Endothelial cell (in vitro differentiated cells): ENCODE measurements at regions not wholly inside any gene's neighbourhood (a gene's known extent, or its start where the extent isn't known, plus 50 kb on each side); places are given as distances from the start of the nearest gene placed in this dataset.
"Not testable (repeated sequence)": the region's sequence is repeated elsewhere in the genome, so short reads cannot be mapped to it uniquely, and the experiment has no call there.

Experiments used
- DNase-seq: peaks from one replicate; pipeline ENCODE4 v3.0.0; 2021; ENCODE audit warnings: low spot score
- H3K27ac Mint-ChIP-seq: one replicate; pipeline ENCODE4 v1.8.0; 2021; ENCODE audit warnings: mixed read lengths, inconsistent platforms; ENCODE audit not compliant: unreplicated experiment
- H3K27me3 Mint-ChIP-seq: one replicate; pipeline ENCODE4 v1.8.0; 2021; ENCODE audit warnings: mild to moderate bottlenecking, moderate library complexity, mixed read lengths, inconsistent platforms; ENCODE audit not compliant: unreplicated experiment
- H3K36me3 Mint-ChIP-seq: one replicate; pipeline ENCODE4 v1.8.0; 2021; ENCODE audit warnings: mild to moderate bottlenecking, low read depth, mixed read lengths, inconsistent platforms; ENCODE audit not compliant: unreplicated experiment
- H3K4me1 Mint-ChIP-seq: one replicate; pipeline ENCODE4 v1.8.0; 2021; ENCODE audit warnings: mild to moderate bottlenecking, mixed read lengths, inconsistent platforms; ENCODE audit not compliant: unreplicated experiment
- H3K4me3 Mint-ChIP-seq: one replicate; pipeline ENCODE4 v1.8.0; 2021; ENCODE audit warnings: mild to moderate bottlenecking, mixed read lengths, inconsistent platforms; ENCODE audit not compliant: unreplicated experiment
- H3K9me3 Mint-ChIP-seq: one replicate; pipeline ENCODE4 v1.8.0; 2021; ENCODE audit warnings: mixed read lengths, inconsistent platforms; ENCODE audit not compliant: unreplicated experiment
- TF ChIP-seq, protein P1 (sequence below): fragments of 200-600 bp; sonication (generic); IDR thresholded peaks from one replicate; pipeline ENCODE4 v1.5.0; 2021; ENCODE audit warnings: antibody characterized with exemption; ENCODE audit not compliant: unreplicated experiment

DNA sequence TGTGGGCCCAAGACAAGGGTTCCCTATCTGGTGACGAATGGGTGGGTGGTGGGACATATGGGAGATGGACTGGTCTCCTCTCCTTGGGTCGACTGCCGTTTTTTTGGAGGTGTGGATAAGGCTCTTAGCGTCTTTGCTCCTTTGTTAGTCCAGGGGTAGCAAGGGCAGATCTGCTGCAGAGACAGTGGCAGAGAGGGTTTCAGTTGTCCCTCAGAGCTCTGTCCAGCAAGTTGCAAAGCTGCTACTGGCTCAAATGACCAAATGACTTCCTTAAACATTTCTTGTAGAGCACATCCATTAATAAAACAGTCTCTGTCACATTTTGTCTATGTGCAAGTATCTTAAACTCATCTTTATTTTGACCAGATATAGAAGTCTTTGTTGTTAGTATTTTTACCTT lies 508.0 kb upstream of the ADGRB3 start:
- no peak overlapping the region for H3K27ac Mint-ChIP-seq

DNA sequence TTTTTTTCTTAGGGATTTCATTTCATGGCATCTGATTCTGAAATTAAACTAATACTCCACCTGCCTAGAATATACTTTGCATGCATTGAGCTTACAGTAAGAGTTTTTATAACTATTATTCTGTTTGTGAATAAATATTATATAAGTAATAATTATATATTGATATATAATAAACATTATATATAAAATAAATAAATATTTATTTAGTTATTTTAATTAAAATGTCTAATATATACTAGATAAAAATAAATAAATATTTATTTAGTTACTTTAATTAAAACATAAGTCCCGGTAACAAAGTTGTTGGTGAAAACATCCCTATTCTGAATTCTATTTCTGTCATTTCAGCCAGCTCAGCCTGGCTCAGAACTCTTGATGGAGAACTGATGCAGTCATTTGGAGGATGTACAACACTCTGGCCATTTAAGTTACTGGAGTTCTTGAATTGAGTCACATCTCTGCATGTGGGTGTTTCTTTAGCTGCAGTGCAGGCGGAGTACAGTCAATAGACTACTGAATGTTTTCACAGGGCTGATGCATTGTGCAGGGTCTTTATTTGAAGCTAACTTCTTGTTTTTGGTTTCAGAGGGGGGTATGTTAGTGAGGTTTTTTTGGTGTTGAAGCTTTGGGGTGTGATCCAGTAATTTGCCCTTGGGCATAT lies 508.9 kb upstream of the ADGRB3 start:
- Mint-ChIP-seq H3K27ac (no peak overlapping the region), H3K9me3 (peaks cover under 1% of the 10 kb centered on the region), H3K4me1 (no peaks in the 10 kb centered on the region), H3K27me3 (no peaks in the 10 kb centered on the region), H3K36me3 (no peaks in the 10 kb centered on the region), H3K4me3 (no peak overlapping the region)
- no peak for DNase-seq
- TF ChIP-seq, protein P1, sequence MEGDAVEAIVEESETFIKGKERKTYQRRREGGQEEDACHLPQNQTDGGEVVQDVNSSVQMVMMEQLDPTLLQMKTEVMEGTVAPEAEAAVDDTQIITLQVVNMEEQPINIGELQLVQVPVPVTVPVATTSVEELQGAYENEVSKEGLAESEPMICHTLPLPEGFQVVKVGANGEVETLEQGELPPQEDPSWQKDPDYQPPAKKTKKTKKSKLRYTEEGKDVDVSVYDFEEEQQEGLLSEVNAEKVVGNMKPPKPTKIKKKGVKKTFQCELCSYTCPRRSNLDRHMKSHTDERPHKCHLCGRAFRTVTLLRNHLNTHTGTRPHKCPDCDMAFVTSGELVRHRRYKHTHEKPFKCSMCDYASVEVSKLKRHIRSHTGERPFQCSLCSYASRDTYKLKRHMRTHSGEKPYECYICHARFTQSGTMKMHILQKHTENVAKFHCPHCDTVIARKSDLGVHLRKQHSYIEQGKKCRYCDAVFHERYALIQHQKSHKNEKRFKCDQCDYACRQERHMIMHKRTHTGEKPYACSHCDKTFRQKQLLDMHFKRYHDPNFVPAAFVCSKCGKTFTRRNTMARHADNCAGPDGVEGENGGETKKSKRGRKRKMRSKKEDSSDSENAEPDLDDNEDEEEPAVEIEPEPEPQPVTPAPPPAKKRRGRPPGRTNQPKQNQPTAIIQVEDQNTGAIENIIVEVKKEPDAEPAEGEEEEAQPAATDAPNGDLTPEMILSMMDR: no peak

More for the DNA sequence above, 508.0 kb upstream of the ADGRB3 start:
- TF ChIP-seq, protein P1: no peak
- H3K4me3 Mint-ChIP-seq: no peak overlapping the region
- no peak for DNase-seq
- no peaks in the 10 kb centered on the region for H3K36me3 Mint-ChIP-seq
- H3K9me3 Mint-ChIP-seq: no peaks in the 10 kb centered on the region
- H3K27me3 Mint-ChIP-seq: no peaks in the 10 kb centered on the region
- no peaks in the 10 kb centered on the region for H3K4me1 Mint-ChIP-seq

DNA sequence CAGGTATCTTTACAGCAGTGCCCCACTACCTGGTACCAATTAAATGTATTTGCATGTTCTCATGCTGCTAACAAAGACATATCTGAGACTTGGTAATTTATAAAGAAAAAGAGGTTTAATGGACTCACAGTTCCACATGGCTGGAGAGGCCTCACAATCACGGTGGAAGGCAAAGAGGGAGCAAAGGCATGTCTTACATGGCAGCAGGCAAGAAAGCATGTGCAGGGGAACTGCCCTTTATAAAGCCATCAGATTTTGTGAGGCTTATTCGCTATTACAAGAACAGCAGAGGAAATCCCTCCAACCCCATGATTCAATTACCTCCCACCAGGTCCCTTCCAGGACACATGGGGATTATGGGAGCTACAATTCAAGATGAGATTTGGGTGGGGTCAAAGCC lies 512.1 kb upstream of the ADGRB3 start:
- not testable (repeated sequence) for H3K27ac Mint-ChIP-seq, H3K4me3 Mint-ChIP-seq, H3K36me3 Mint-ChIP-seq, H3K27me3 Mint-ChIP-seq, H3K9me3 Mint-ChIP-seq, H3K4me1 Mint-ChIP-seq, DNase-seq

DNA sequence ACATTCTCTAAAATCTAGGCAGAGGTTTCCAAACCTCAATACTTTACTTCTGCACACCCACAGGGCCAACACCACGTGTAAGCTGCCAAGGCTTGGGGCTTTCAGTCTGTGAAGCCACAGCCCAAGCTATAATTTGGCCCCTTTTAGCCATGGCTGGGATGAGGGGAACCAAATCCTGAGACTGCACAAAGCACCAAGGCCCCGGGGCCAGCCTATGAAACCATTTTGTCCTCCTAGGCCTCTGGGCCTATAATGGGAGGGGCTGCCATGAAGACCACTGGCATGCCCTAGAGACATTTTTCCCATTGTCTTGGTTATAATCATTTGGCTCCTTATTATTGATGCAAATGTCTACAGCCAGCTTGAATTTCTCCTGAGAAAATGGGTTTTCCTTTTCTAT lies 513.0 kb upstream of the ADGRB3 start:
- Mint-ChIP-seq H3K27me3 (no peaks in the 10 kb centered on the region), H3K9me3 (peaks cover 5% of the 10 kb centered on the region), H3K27ac (no peak overlapping the region), H3K4me1 (no peaks in the 10 kb centered on the region), H3K4me3 (no peak overlapping the region), H3K36me3 (no peaks in the 10 kb centered on the region)
- DNase-seq: no peak
- TF ChIP-seq, protein P1: no peak

DNA sequence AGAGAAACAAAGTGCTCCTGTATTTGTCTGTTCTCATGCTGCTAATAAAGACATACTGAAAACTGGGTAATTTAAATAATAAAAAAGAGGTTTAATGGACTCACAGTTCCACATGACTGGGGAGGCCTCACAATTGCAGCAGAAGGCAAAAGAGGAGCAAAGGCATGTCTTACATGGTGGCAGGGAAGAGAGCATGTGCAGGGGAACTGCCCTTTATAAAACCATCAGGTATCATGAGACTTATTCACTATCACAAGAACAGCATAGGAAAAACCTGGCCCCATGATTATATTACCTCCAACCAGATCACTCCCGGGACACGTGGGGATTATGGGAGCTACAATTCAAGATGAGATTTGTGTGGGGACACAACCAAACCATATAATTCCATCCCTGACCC lies 514.1 kb upstream of the ADGRB3 start:
- H3K27ac Mint-ChIP-seq, H3K4me3 Mint-ChIP-seq, H3K4me1 Mint-ChIP-seq, H3K9me3 Mint-ChIP-seq, H3K36me3 Mint-ChIP-seq, DNase-seq, H3K27me3 Mint-ChIP-seq: not testable (repeated sequence)

DNA sequence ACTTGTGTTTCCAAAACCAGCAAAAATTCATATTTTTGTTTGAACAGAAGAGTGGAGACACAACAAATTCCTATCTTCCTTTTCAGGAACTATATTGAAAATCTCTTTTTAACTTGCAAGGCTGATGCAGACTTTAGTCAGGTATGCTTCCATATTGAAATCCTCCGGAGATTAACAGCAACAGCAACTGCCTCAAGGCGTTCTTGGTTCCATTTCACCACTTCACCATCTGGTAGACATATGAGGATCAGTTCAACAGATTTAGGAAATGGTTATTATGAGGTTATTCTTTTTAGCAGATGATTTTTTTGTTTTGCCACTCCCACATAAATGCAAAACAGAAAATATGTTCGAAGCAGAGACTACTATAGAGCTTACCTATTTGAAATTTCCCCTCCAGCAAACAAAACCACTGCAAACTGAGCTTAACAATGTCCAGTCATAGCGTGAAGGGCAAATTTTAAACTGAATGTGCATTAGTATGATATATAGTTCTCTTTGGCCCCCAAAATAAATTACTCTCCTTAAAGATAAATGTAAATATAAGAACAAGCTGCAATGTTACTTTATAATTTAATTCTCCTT lies 520.5 kb upstream of the ADGRB3 start:
- no peaks in the 10 kb centered on the region for H3K9me3 Mint-ChIP-seq
- H3K27me3 Mint-ChIP-seq: no peaks in the 10 kb centered on the region
- TF ChIP-seq, protein P1: no peak
- no peak for DNase-seq
- H3K4me3 Mint-ChIP-seq: no peak overlapping the region
- no peak overlapping the region for H3K27ac Mint-ChIP-seq
- no peaks in the 10 kb centered on the region for H3K36me3 Mint-ChIP-seq
- H3K4me1 Mint-ChIP-seq: no peaks in the 10 kb centered on the region
